ENCODE measurements at regions not wholly inside any gene's neighbourhood (a gene's known extent, or its start where the extent isn't known, plus 50 kb on each side); places are given as distances from the start of the nearest gene placed in this dataset.

DNA sequence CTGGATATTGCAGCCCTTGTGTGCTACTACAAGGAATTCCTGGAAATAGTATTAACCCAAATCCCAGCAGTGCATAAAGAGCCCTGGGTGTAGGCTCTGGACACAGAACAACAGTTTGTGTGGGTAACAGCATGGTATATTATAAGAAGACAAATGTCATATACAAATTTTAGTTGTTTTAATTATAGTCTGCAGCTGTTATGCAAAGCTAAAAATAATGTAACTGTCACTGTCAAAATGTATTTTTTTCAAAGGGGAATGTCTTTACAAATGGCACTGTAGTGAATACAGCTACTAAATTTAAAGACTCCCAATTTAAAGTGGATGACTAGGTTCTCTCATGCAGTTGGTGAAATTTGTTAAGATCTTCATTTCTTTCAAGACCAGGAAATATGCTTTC, 339.0 kb downstream of the GPR37 start:
- no peak for DNase-seq (ENCODE audit: low read depth, low spot score)

DNA sequence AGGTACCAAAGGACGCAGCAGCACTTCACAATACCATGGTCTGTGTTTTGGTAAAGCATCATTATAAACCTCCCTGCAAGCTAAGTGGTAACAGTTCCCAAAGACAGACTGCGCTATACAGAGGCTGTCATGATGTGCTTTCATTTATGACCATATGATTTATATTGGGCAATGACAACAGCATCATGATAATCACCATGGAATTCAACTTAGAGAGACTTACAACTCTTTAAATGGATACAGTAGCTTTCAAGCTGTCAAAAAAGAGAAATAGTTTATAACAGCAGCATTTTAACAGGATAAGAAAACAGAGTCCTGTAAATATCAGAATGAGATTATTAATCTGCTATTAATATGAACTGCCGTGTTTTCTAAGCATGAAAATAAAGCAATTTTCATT, 341.7 kb downstream of the GPR37 start:
- DNase-seq (ENCODE audit: low read depth, low spot score) = no peak

DNA sequence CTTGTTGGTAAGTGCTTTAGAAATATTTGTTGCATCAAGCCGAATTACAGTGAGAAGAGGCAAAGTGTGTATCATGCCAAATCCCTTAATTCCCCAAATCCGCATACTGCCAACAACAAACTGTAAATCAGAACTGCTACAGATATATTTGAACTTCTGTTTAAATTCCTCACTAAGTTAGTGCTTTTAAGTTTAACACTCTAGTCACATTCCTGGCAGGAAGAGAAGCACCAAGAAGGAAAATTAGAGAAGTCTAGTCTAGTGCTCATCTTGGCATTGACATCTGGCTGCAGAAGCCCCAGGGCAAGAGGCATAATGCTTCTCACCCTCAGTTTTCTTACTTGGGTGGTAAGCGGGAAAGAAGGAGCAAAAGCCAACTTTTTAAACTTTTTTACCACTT, 343.5 kb downstream of the GPR37 start:
- DNase-seq (ENCODE audit: low read depth, low spot score) = no peak

- DNase-seq (ENCODE audit: low read depth, low spot score) = no peak
Measured at GRCh38 chr7:124420367-124420766, 345.2 kb downstream of the GPR37 start.

GRCh38 chr7:124413029-124413428, 352.6 kb downstream of the GPR37 start:
- DNase-seq (ENCODE audit: low read depth, low spot score) = no peak

- DNase-seq (ENCODE audit: low read depth, low spot score) = no peak
Measured at GRCh38 chr7:124412531-124412930, 353.1 kb downstream of the GPR37 start.

DNA sequence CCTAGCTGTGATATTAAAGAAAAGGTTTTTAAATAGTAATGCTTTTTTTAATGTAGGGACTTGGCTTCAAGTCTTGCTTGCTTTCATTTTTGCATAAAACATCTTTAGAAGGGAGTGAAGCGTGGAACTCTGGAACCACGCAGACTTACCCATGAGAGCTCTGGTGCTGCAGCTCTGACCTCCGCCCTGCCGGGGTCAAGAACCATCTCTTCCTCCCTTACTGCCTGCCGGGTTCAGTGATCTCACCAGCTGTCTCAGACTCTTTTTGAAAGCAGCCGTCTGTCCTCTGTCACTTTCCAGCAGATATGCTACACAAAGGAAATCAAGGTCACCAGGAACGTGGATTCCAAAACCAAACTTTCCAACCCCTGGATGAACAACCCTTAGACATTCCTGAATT, 353.8 kb downstream of the GPR37 start:
- DNase-seq (ENCODE audit: low read depth, low spot score) = no peak

DNA sequence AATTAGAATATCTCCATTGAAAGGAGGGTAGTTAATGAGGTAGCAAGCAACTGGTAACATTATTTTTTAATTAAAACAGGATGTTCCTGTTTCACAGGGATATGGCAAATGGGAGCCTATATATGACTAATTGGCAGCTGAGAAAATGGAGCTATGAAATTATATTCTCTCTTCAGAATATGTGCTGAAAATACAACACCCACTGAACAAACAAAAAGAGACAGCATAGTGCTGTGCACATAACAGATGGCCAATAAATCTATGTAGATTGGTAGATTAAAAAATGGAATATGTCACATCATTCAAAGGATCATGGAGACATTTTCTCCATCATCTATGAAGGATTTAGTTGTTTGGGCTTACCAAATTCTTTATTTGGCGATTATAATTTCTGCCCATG, 362.0 kb downstream of the GPR37 start:
- DNase-seq (ENCODE audit: low read depth, low spot score) = no peak

GRCh38 chr7:124403112-124403511, 362.5 kb downstream of the GPR37 start:
- DNase-seq (ENCODE audit: low read depth, low spot score) = no peak

GRCh38 chr7:124399941-124400340, 365.7 kb downstream of the GPR37 start:
- DNase-seq (ENCODE audit: low read depth, low spot score) = no peak

DNA sequence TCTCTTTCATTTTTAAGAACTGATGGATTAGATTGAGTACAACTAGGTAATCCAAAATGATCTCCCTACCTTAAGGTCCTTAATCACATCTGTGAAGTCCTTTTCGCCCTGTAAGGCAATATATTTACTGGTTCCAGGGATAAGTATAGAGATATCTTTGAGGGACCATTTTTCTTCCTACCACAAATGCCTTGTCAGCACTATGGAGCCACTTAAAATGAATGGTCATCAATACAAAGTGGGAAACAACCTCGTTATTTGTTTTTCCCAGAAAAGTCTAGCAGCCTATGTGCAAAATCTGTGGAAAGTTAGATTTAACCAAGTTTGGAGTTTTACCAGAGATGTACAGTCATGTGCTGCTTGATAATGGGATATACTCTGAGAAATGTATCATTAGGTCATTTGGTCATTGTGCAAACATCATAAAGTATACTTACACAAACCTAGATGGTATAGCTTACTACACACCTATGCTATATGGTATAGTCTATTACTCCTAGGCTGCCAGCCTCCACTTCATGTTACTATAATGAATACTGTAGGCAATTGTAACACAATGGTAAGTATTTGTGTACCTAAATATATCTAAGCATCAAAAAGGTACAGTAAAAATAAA, 366.2 kb upstream of the TMEM229A start:
- DNase-seq (ENCODE audit: low read depth, low spot score) = no peak

DNA sequence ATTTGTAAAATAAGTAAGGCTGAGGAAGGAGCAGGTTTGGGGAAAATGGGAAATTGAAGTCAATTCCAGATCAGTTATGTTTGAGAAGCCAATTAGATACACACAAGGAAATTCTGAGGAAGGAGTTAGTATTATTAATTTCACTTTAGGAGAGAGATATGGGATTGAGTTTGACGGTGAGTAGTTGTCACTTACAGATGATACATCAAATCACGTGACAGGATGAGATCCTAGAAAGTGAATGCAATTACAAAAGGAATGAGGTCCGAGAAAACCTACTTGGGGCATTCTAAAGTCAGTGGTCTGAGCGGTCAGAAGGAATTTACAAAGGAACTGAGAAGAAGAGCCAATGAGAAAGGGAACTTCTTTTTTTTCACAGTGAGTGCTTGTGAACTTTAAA, 364.3 kb upstream of the TMEM229A start:
- no peak for DNase-seq (ENCODE audit: low read depth, low spot score)

DNA sequence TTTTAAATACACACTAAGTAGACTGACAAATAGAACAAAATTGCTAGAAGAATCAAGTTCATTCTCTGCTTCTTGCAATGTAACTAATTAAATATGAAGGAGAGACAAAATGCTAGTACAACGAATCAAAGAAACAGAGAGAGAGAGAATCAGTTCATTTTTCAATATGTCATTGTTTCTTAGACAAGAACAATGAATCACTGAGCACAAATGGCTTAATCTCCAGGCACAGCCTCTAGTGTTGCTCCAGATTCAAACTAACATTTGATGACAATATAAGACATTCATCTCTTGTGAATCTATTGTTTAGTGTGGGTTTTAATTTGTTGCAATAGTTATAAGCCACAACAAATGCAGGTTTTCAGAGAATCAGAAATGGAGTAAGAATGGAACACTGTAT, 357.4 kb upstream of the TMEM229A start:
- DNase-seq (ENCODE audit: low read depth, low spot score) = no peak

DNA sequence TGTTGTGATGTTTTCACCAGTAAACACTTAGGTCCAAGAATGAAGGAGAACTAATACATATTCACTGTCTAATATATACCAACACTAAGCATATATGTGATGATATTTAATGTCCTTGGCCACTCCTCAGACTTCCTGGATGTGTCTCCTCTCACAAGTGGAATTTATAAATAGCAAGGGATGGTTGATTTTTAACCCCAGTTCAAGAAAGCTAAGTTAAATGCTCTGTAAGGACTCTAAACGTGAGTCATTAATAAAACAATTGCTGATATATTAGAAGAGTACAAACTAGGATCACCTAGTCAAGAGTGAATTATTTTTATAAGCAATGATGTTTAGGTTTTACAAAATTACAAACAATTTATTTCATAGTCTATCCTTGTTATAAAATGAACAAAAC, 355.9 kb upstream of the TMEM229A start:
- DNase-seq (ENCODE audit: low read depth, low spot score) = no peak

- no peak for DNase-seq (ENCODE audit: low read depth, low spot score)
Measured at GRCh38 chr7:124387056-124387455, 354.2 kb upstream of the TMEM229A start.

DNA sequence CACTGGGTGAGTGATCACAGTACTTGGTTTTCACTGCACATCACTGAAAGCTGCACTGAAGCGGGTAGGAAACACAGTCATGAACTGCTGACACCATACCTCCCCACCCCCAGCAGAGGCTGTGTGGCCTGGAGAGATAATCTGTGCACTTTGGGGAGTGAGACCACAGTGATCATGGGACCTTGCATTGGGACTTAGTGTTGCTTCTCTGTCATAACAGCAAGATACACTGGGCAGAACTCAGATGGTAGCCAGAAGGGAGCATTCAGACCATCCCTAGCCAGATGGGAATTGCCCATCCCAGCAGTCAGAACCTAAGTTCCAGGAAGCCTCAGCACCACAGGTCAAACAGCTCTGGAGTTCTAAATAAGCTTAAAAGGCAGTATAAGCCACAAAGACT, 346.4 kb upstream of the TMEM229A start:
- no peak for DNase-seq (ENCODE audit: low read depth, low spot score)

DNA sequence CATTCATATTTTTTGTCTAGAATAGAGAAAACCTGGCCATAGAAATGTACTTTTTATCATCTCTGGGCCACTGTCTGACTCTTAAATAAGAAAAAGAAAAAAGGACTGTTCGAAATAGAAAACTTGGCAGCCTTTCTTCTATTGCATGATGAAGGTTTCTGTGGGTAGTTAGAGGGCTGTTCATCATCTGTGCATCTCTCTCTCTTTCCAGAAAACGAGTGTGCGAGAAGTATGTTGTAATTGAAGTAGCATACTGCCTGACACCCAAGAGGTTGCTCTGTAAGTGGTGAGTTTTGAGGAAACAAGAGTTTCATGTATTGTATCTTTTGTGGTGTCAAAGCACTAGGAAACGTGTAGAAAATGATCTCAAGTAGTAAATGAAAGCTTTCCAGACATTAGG, 343.2 kb upstream of the TMEM229A start:
- DNase-seq (ENCODE audit: low read depth, low spot score) = no peak

DNA sequence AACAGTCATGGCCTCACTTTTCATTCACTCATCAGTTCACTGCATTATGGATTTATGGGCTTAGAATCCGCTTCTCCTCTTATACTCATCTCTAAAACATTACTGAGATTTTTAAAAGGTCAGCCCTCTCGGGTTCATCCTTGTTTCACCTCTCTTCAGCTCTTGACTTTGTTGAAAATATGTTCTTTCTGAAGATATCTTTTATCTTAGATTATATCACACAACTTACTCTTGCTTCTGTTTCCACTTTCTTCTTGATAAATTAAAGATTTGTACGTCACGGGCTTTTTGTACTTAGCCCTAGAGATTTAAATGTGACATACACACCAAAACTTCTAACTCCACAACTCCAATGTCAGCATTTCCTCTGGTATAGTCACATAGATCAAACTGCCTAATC, 342.5 kb upstream of the TMEM229A start:
- no peak for DNase-seq (ENCODE audit: low read depth, low spot score)

DNA sequence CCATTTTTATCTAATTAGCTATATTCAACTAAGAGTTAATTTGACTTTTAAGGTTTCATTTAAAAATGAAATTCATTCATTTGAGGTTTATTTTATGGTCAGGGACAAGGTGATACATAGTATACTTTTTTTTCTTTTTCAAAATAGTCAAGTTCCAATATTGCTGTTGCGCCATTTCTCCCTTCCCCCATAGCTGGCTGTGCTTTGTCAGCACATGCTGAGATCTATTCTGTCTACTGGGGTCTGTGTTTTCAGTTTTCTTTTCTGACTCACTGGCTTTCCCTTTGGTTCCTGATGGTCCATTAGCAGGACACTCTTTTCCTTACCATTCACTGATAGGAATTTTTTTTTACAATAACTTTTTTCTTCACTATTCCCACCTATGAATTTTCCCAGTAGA, 336.4 kb upstream of the TMEM229A start:
- no peak for DNase-seq (ENCODE audit: low read depth, low spot score)

DNA sequence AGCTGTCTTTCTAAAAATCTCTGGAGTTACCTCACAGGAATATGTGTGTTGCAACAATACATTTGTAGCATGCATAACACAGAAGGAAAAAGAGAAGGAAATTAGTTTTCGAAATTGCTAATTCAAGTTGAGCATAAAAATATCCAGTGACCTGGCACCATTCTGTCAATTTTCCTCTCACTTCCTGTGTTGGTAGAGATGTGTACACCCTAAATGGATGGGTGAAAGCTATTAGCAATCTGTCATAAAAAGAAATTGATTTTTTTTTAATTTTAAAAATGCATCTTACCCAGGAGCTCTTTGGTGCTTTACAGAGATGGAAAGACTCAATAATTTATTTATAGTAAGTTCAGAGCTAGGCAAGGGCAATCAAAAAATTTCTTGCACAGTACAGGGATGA, 333.3 kb upstream of the TMEM229A start:
- no peak for DNase-seq (ENCODE audit: low read depth, low spot score)

DNA sequence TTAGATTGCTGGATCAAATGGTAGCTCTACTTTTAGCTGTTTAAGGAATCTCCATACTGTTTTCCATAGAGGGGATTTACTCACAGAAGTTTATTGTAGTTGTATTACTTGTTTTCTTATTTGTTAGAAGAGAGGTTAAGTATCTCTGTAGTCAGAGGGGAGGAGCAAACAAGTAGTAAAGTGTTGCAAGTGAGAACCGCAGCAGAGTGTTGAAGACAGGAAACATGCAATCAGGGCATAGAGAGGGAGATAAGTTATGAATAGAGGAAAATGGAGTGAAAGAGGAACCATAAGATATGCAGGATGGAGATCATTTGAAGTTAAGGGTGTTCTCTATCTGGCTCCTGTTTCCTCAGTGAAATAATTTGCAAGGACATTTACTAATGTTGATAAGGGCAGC, 331.4 kb upstream of the TMEM229A start:
- no peak for DNase-seq (ENCODE audit: low read depth, low spot score)

DNA sequence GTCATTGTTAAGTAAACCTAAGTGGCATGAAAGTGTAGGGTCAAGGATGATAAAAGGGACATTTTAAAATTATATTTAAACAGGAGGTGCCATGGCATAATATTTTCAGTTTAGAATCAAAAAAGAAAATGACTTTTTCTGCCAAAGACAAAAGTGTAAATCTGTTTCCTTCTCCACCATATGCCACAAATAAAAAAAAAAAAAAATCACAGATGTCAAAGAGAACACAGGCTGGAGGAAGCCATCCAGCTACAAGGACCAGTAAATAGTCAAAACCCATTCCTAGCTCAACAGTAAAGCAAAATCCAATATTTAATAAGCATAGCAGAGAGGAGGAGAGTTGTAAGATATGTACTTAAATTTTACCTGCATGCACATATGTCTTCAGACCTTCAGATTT, 321.3 kb upstream of the TMEM229A start:
- no peak for DNase-seq (ENCODE audit: low read depth, low spot score)

GRCh38 chr7:124351950-124352349, 319.1 kb upstream of the TMEM229A start:
- no peak for DNase-seq (ENCODE audit: low read depth, low spot score)

- no peak for DNase-seq (ENCODE audit: low read depth, low spot score)
Measured at GRCh38 chr7:124349443-124349842, 316.6 kb upstream of the TMEM229A start.
